ENCODE measurements at regions not wholly inside any gene's neighbourhood (a gene's known extent, or its start where the extent isn't known, plus 50 kb on each side); places are given as distances from the start of the nearest gene placed in this dataset.

GRCh38 chr18:66761166-66761565 is 157.3 kb upstream of the CDH19 start:
- no peak for DNase-seq (ENCODE audit: low read depth, low spot score)
- TF ChIP-seq, protein P1, sequence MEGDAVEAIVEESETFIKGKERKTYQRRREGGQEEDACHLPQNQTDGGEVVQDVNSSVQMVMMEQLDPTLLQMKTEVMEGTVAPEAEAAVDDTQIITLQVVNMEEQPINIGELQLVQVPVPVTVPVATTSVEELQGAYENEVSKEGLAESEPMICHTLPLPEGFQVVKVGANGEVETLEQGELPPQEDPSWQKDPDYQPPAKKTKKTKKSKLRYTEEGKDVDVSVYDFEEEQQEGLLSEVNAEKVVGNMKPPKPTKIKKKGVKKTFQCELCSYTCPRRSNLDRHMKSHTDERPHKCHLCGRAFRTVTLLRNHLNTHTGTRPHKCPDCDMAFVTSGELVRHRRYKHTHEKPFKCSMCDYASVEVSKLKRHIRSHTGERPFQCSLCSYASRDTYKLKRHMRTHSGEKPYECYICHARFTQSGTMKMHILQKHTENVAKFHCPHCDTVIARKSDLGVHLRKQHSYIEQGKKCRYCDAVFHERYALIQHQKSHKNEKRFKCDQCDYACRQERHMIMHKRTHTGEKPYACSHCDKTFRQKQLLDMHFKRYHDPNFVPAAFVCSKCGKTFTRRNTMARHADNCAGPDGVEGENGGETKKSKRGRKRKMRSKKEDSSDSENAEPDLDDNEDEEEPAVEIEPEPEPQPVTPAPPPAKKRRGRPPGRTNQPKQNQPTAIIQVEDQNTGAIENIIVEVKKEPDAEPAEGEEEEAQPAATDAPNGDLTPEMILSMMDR (IDR thresholded peaks at IDR 0.05; ENCODE audit: insufficient read depth, low read length, missing control alignments): no peak
- ChIA-PET POLR2A (no interaction called here), CTCF (no interaction called here)
- no peak overlapping the region for H3K4me3 ChIP-seq (ENCODE audit: low read depth, low read length)

- no peak for DNase-seq (ENCODE audit: low read depth, low spot score)
- no peak overlapping the region for H3K4me3 ChIP-seq (ENCODE audit: low read depth, low read length)
- ChIA-PET CTCF (no interaction called here), POLR2A (no interaction called here)
- TF ChIP-seq, protein P1 (IDR thresholded peaks at IDR 0.05; ENCODE audit: insufficient read depth, low read length, missing control alignments): no peak
Measured at GRCh38 chr18:66760559-66760958, 156.7 kb upstream of the CDH19 start.

DNA sequence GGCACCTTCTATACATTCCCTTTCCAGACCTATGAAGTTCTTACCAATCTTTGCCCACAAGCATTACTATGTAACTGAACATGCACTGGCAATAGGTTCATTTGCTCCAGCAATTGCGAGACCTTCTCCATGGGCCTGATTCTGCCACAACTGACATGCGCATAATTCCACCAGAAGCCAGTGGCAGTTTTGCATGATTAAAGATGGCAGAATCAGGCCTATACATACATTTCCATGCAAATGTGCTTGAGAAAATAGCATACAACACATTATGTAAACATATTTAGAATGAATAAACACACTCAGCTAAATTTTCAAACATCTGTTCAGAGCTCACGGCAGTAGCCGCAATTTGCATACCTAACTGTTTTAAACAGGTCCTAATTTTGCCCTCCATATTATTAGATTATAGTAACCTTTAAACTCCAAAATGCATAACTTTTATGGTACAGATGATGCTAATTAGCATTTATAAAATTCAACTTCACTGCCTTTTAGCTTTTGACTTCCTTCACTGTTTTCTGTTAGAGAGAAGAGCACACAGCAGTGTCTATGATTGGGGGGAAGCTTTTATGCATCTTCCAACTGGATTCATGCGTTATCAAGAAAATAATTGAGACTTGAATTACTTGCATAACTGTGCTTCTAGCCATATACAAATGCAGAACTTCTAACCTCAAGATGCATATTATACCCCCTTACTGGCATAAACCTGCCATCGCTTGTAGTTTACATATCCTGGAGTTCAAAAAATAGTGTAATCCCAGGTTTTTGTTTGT is 155.3 kb upstream of the CDH19 start:
- POLR2A ChIA-PET: no interaction called here
- H3K4me3 ChIP-seq (ENCODE audit: low read depth, low read length): no peak overlapping the region
- DNase-seq (ENCODE audit: low read depth, low spot score): no peak
- TF ChIP-seq, protein P1 (IDR thresholded peaks at IDR 0.05; ENCODE audit: insufficient read depth, low read length, missing control alignments): no peak
- CTCF ChIA-PET: no interaction called here

DNA sequence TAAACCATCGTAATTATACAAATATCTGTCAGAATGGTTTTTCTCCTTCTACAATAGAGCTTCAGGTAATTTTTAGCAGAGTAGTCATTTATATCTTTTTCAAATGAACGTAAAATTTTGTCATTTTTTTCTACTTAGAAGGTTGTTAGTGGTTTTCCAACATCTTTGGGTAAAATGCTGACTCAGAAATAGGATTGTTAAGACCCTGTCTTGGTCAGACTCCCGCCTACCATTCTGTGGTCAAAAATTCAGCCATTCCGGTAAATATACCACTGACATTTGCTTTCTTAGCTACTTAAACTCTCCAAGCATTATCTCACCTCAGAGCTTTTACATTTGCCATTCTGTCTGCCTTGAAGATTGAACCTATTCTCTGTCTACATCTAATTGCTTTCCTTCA is 154.1 kb upstream of the CDH19 start:
- TF ChIP-seq, protein P1 (IDR thresholded peaks at IDR 0.05; ENCODE audit: insufficient read depth, low read length, missing control alignments): no peak
- no peak overlapping the region for H3K4me3 ChIP-seq (ENCODE audit: low read depth, low read length)
- ChIA-PET CTCF (no interaction called here), POLR2A (no interaction called here)
- DNase-seq (ENCODE audit: low read depth, low spot score): no peak

GRCh38 chr18:66754335-66754734 is 150.4 kb upstream of the CDH19 start:
- POLR2A ChIA-PET: no interaction called here
- TF ChIP-seq, protein P1 (IDR thresholded peaks at IDR 0.05; ENCODE audit: insufficient read depth, low read length, missing control alignments): no peak
- no peak overlapping the region for H3K4me3 ChIP-seq (ENCODE audit: low read depth, low read length)
- CTCF ChIA-PET: no interaction called here
- no peak for DNase-seq (ENCODE audit: low read depth, low spot score)

DNA sequence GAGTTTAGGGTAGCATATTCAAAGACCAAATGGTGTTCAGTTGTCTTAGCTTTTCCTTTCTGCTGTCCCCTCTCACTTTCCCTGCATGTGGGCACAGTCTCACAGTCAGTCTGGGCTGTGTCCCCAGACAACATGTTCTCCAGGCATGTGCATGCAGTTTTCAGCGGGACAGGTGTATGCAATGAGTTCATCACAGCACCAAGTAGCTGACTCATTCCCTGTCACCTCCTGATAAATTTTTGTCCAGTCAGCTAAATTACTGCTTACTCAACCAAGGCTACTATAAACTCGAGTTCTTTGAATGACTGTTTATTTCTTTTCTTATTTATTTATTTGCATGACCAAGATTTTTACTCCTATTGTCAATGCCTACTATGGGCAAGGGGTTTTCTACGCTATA is 148.8 kb upstream of the CDH19 start:
- H3K4me3 ChIP-seq (ENCODE audit: low read depth, low read length): no peak overlapping the region
- TF ChIP-seq, protein P1 (IDR thresholded peaks at IDR 0.05; ENCODE audit: insufficient read depth, low read length, missing control alignments): no peak
- DNase-seq (ENCODE audit: low read depth, low spot score): no peak
- ChIA-PET POLR2A (no interaction called here), CTCF (no interaction called here)
